Head of caudate nucleus (tissue), 42 donors: ENCODE measurements at regions not wholly inside any gene's neighbourhood (a gene's known extent, or its start where the extent isn't known, plus 50 kb on each side); places are given as distances from the start of the nearest gene placed in this dataset.

Experiments
- DNase-seq, 42 donors: peaks; one replicate each; pipeline versions ENCODE4 v3.0.0 to v3.0.0-alpha.2; 2020 to 2021; ENCODE audit warnings: mixed read lengths in 7 of 42
- intact Hi-C: fragments of 100-400 bp; cut with DNase I; formaldehyde crosslinking; loops from one replicate; pipeline ENCODE4 v1.15.0; 2022

GRCh38 chr18:55866006-55866405 is 278.0 kb upstream of the TCF4 start:
- DNase-seq, result no peak
- intact Hi-C loops, result no loop called here

GRCh38 chr18:55864281-55864680 is 276.3 kb upstream of the TCF4 start:
- intact Hi-C loops, result no loop called here
- no peak for DNase-seq

GRCh38 chr18:55863876-55864275 is 275.9 kb upstream of the TCF4 start:
- DNase-seq, result no peak
- intact Hi-C loops, result no loop called here

- no peak for DNase-seq
- intact Hi-C loops, result no loop called here
These were observed 275.4 kb upstream of the TCF4 start for GRCh38 chr18:55863391-55863706.

GRCh38 chr18:55862693-55863390 is 274.9 kb upstream of the TCF4 start:
- intact Hi-C loops, result no loop called here
- DNase-seq, result no peak

GRCh38 chr18:55861266-55861665 is 273.3 kb upstream of the TCF4 start:
- intact Hi-C loops, result no loop called here
- peak in 39 of 42 donors; percentile 23 to 87 (median 62) for DNase-seq

GRCh38 chr18:55858661-55859515 is 270.9 kb upstream of the TCF4 start:
- DNase-seq, result peak in 3 of 42 donors; percentile 11 to 47 (median 23)
- intact Hi-C loops, result loop anchor here (10.0 kb wide), 1 partner anchor 526 kb away; no protein-coding TSS in a partner anchor

GRCh38 chr18:55857956-55858355 is 270.0 kb upstream of the TCF4 start:
- intact Hi-C loops, result loop anchor here (10.0 kb wide), 1 partner anchor 527 kb away; no protein-coding TSS in a partner anchor

GRCh38 chr18:55857409-55857808 is 269.4 kb upstream of the TCF4 start:
- intact Hi-C loops, result loop anchor here (10.0 kb wide), 1 partner anchor 527 kb away; no protein-coding TSS in a partner anchor

More at GRCh38 chr18:55857956-55858355, 270.0 kb upstream of the TCF4 start:
- no peak for DNase-seq

GRCh38 chr18:55856679-55857078 is 268.7 kb upstream of the TCF4 start:
- intact Hi-C loops, result loop anchor here (10.0 kb wide), 1 partner anchor 528 kb away; no protein-coding TSS in a partner anchor
- no peak for DNase-seq

More at GRCh38 chr18:55857409-55857808, 269.4 kb upstream of the TCF4 start:
- DNase-seq, result no peak

GRCh38 chr18:55856229-55856628 is 268.2 kb upstream of the TCF4 start:
- no peak for DNase-seq
- intact Hi-C loops, result loop anchor here (10.0 kb wide), 1 partner anchor 529 kb away; no protein-coding TSS in a partner anchor

GRCh38 chr18:55853268-55853667 is 265.3 kb upstream of the TCF4 start:
- intact Hi-C loops, result loop anchor here (10.0 kb wide), 1 partner anchor 532 kb away; no protein-coding TSS in a partner anchor
- DNase-seq, result no peak

- DNase-seq, result no peak
- intact Hi-C loops, result loop anchor here (10.0 kb wide), 1 partner anchor 534 kb away; no protein-coding TSS in a partner anchor
These were observed 262.9 kb upstream of the TCF4 start for GRCh38 chr18:55850904-55851303.

GRCh38 chr18:55849391-55849790 is 261.4 kb upstream of the TCF4 start:
- no peak for DNase-seq
- intact Hi-C loops, result no loop called here

GRCh38 chr18:55847960-55848359 is 260.0 kb upstream of the TCF4 start:
- no peak for DNase-seq
- intact Hi-C loops, result no loop called here

GRCh38 chr18:55845221-55845620 is 257.2 kb upstream of the TCF4 start:
- no peak for DNase-seq
- intact Hi-C loops, result no loop called here

GRCh38 chr18:55844382-55844781 is 256.4 kb upstream of the TCF4 start:
- intact Hi-C loops, result no loop called here
- no peak for DNase-seq

- intact Hi-C loops, result no loop called here
- DNase-seq, result no peak
These were observed 253.3 kb upstream of the TCF4 start for GRCh38 chr18:55841314-55841713.

- intact Hi-C loops, result no loop called here
- no peak for DNase-seq
These were observed 252.7 kb upstream of the TCF4 start for GRCh38 chr18:55840601-55841170.

- intact Hi-C loops, result no loop called here
- DNase-seq, result no peak
These were observed 251.4 kb upstream of the TCF4 start for GRCh38 chr18:55839343-55839742.
